CD4-positive, alpha-beta memory T cell (primary cell): ENCODE measurements at regions not wholly inside any gene's neighbourhood (a gene's known extent, or its start where the extent isn't known, plus 50 kb on each side); places are given as distances from the start of the nearest gene placed in this dataset.
"Not testable (repeated sequence)": the region's sequence is repeated elsewhere in the genome, so short reads cannot be mapped to it uniquely, and the experiment has no call there.

Experiments used
- CTCF ChIA-PET: fragments of 350-600 bp; sonication (Branson Sonifier 250); formaldehyde crosslinking; loops from one replicate; lab custom pipeline; 2021; ENCODE audit warnings: inconsistent platforms; ENCODE audit not compliant: partially characterized antibody; lab: Charles Lee
- POLR2A ChIA-PET: fragments of 350-600 bp; sonication (Branson Sonifier 250); formaldehyde crosslinking; loops from one replicate; lab custom pipeline; 2021; ENCODE audit not compliant: partially characterized antibody; lab: Charles Lee
- DNase-seq, 5 donors: peaks; one replicate each; pipeline versions ENCODE4 v3.0.0 to v3.0.0-alpha.2; 2020 to 2022; ENCODE audit warnings: mixed read lengths in 1 of 5
- H3K27ac ChIP-seq: one replicate; pipeline ENCODE4 v1.7.0; 2013; ENCODE audit warnings: low read depth, low read length
- H3K27me3 ChIP-seq: 2 replicates; pipeline ENCODE4 v1.7.0; 2013; ENCODE audit warnings: mild to moderate bottlenecking, low read length, moderate library complexity; ENCODE audit not compliant: insufficient read depth
- H3K36me3 ChIP-seq: 2 replicates; pipeline ENCODE4 v1.7.0; 2013; ENCODE audit warnings: mild to moderate bottlenecking, low read length, moderate library complexity; ENCODE audit not compliant: insufficient read depth
- H3K4me1 ChIP-seq: 2 replicates; pipeline ENCODE4 v1.7.0; 2013; ENCODE audit warnings: mild to moderate bottlenecking, low read length, moderate library complexity; ENCODE audit not compliant: insufficient read depth
- H3K4me3 ChIP-seq, 2 donors: one replicate each; pipeline ENCODE4 v1.7.0; 2013; ENCODE audit warnings: low read length in 2 of 2, mild to moderate bottlenecking in 1 of 2
- H3K9me3 ChIP-seq, 2 donors: one replicate each; pipeline ENCODE4 v1.7.0; 2013; ENCODE audit warnings: low read length in 2 of 2, control low read depth in 1 of 2; ENCODE audit not compliant: control insufficient read depth in 1 of 2
- H3K27ac Mint-ChIP-seq, 7 donors: one replicate each; pipeline ENCODE4 v1.8.0; 2020 to 2021; ENCODE audit warnings: mixed read lengths in 7 of 7, mild to moderate bottlenecking in 6 of 7, inconsistent platforms in 3 of 7, moderate library complexity in 3 of 7
- H3K27me3 Mint-ChIP-seq, 2 donors: one replicate each; pipeline ENCODE4 v1.8.0; 2020 to 2021; ENCODE audit warnings: mixed read lengths in 2 of 2
- H3K36me3 Mint-ChIP-seq, 2 donors: one replicate each; pipeline ENCODE4 v1.8.0; 2020 to 2021; ENCODE audit warnings: mixed read lengths in 2 of 2, inconsistent platforms in 1 of 2, mild to moderate bottlenecking in 1 of 2
- H3K4me1 Mint-ChIP-seq, 4 donors: one replicate each; pipeline ENCODE4 v1.8.0; 2020 to 2021; ENCODE audit warnings: mixed read lengths in 4 of 4, mild to moderate bottlenecking in 1 of 4
- H3K4me3 Mint-ChIP-seq, 8 donors: one replicate each; pipeline ENCODE4 v1.8.0; 2020 to 2021; ENCODE audit warnings: mixed read lengths in 8 of 8, mild to moderate bottlenecking in 7 of 8, moderate library complexity in 6 of 8, inconsistent platforms in 3 of 8
- H3K9me3 Mint-ChIP-seq, 8 donors: one replicate each; pipeline ENCODE4 v1.8.0; 2020 to 2021; ENCODE audit warnings: mixed read lengths in 8 of 8, mild to moderate bottlenecking in 5 of 8, inconsistent platforms in 3 of 8, moderate library complexity in 1 of 8
- intact Hi-C: fragments of 100-400 bp; cut with micrococcal nuclease; formaldehyde crosslinking; loops from one replicate; pipeline ENCODE4 v1.15.1; 2023

GRCh38 chr21:15309721-15310120, 244.9 kb upstream of the NRIP1 start:
- Histone ChIP-seq H3K9me3 (no peaks in the 10 kb centered on the region), H3K4me1 (no peaks in the 10 kb centered on the region), H3K27me3 (no peaks in the 10 kb centered on the region), H3K36me3 (no peaks in the 10 kb centered on the region), H3K27ac (no peak overlapping the region), H3K4me3 (no peak overlapping the region)
- POLR2A ChIA-PET: no interaction called here
- DNase-seq: no peak
- Mint-ChIP-seq H3K36me3 (no peaks in the 10 kb centered on the region), H3K9me3 (no peaks in the 10 kb centered on the region), H3K4me1 (no peaks in the 10 kb centered on the region), H3K4me3 (no peak overlapping the region), H3K27ac (no peak overlapping the region), H3K27me3 (no peaks in the 10 kb centered on the region)
- CTCF ChIA-PET: no interaction called here
- intact Hi-C loops: no loop called here

DNA sequence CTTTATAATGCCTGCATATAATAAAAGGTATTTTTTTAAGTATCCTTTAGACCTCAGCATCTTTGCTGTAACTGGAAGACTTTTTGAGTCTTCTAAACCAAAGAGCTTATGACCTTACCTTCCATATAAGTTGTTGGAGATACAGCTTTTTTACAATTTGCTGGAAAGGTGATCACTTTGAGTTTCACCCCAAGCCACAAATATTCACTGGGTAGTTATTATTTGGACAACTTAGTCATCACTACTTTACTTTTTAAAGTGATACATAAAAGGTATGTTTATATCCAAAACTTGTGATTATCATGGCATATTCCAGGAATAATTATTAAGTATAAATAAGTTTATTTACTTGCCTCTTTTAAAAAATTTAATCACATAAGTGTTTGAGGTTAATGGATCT, 246.7 kb upstream of the NRIP1 start:
- intact Hi-C loops: no loop called here
- Histone ChIP-seq H3K4me3 (no peak overlapping the region), H3K27me3 (no peaks in the 10 kb centered on the region), H3K36me3 (no peaks in the 10 kb centered on the region), H3K9me3 (no peaks in the 10 kb centered on the region), H3K4me1 (no peaks in the 10 kb centered on the region), H3K27ac (no peak overlapping the region)
- Mint-ChIP-seq H3K9me3 (peaks cover 0 to 2% (median 0%) of the 10 kb centered on the region in 8 donors), H3K27ac (no peak overlapping the region), H3K36me3 (no peaks in the 10 kb centered on the region), H3K4me3 (no peak overlapping the region), H3K27me3 (no peaks in the 10 kb centered on the region), H3K4me1 (no peaks in the 10 kb centered on the region)
- ChIA-PET CTCF (no interaction called here), POLR2A (no interaction called here)
- no peak for DNase-seq

DNA sequence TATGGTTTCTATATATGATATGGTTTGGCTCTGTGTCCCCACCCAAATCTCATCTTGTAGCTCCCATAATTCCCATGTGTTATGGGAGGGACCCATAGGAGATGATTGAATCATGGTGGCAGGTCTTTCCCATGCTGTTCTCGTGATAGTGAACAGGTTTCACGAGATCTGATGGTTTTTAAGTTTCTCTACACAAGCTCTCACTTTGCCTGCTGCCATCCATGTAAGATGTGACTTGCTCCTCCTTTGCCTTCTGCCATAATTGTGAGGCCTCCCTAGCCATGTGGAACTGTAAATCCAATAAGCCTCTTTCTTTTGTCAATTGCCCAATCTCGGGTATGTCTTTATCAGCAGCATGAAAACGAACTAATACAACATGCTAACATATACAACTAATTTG, 252.2 kb upstream of the NRIP1 start:
- H3K9me3 ChIP-seq, H3K36me3 Mint-ChIP-seq, H3K27me3 ChIP-seq, H3K36me3 ChIP-seq, H3K4me1 ChIP-seq, intact Hi-C loops, H3K9me3 Mint-ChIP-seq, H3K27ac ChIP-seq, H3K27me3 Mint-ChIP-seq, DNase-seq, POLR2A ChIA-PET, CTCF ChIA-PET, H3K4me1 Mint-ChIP-seq, H3K27ac Mint-ChIP-seq, H3K4me3 ChIP-seq: not testable (repeated sequence)
- H3K4me3 Mint-ChIP-seq: peak overlapping the region in 1 of 8 donors; percentile 37

DNA sequence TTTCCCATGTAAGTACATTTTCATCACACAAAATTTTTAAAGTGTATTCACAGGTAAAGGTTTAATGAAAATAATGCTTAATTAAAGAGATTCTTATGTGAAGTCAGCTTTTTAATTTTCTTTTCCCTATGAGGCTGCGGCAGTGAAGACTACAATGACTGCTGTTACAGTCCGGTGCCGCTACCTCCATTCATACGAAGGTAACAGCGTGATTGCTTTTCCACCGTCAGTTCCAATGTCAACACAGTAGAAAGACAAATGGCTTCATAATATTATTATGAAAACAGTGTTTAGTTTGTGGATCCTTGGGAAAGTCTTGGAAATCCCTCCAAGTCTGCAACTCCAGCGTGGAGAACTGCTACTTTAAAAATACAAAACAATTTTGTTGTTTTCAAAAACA, 254.9 kb upstream of the NRIP1 start:
- ChIA-PET CTCF (no interaction called here), POLR2A (no interaction called here)
- peaks cover 0 to 3% of the 10 kb centered on the region in 2 donors for H3K27me3 Mint-ChIP-seq

GRCh38 chr21:15324542-15324941, 259.7 kb upstream of the NRIP1 start:
- Histone ChIP-seq H3K36me3 (no peaks in the 10 kb centered on the region), H3K4me3 (no peak overlapping the region), H3K4me1 (no peaks in the 10 kb centered on the region), H3K27me3 (no peaks in the 10 kb centered on the region), H3K9me3 (no peaks in the 10 kb centered on the region), H3K27ac (no peak overlapping the region)
- Mint-ChIP-seq H3K36me3 (no peaks in the 10 kb centered on the region), H3K4me3 (no peak overlapping the region), H3K27ac (no peak overlapping the region), H3K27me3 (peaks cover 0 to 3% of the 10 kb centered on the region in 2 donors), H3K4me1 (no peaks in the 10 kb centered on the region), H3K9me3 (no peaks in the 10 kb centered on the region)
- intact Hi-C loops: no loop called here
- no peak for DNase-seq
- CTCF ChIA-PET: no interaction called here
- POLR2A ChIA-PET: no interaction called here

More for the DNA sequence above, 254.9 kb upstream of the NRIP1 start:
- no peak overlapping the region for H3K27ac Mint-ChIP-seq
- Histone ChIP-seq H3K27me3 (no peaks in the 10 kb centered on the region), H3K36me3 (no peaks in the 10 kb centered on the region), H3K9me3 (no peaks in the 10 kb centered on the region), H3K4me1 (no peaks in the 10 kb centered on the region), H3K4me3 (no peak overlapping the region), H3K27ac (no peak overlapping the region)
- H3K4me1 Mint-ChIP-seq: no peaks in the 10 kb centered on the region
- no peak for DNase-seq
- no peak overlapping the region for H3K4me3 Mint-ChIP-seq
- peaks cover 0 to 4% of the 10 kb centered on the region in 2 donors for H3K36me3 Mint-ChIP-seq
- H3K9me3 Mint-ChIP-seq: peaks cover 0 to 4% (median 2%) of the 10 kb centered on the region in 8 donors
- intact Hi-C loops: no loop called here

GRCh38 chr21:15326032-15326867, 261.4 kb upstream of the NRIP1 start:
- ChIA-PET CTCF (no interaction called here), POLR2A (no interaction called here)
- Mint-ChIP-seq H3K36me3 (no peaks in the 10 kb centered on the region), H3K9me3 (no peaks in the 10 kb centered on the region), H3K4me1 (no peaks in the 10 kb centered on the region), H3K27ac (no peak overlapping the region), H3K27me3 (peaks cover 0 to 3% of the 10 kb centered on the region in 2 donors), H3K4me3 (no peak overlapping the region)
- no peaks in the 10 kb centered on the region for H3K36me3 ChIP-seq
- H3K4me3 ChIP-seq: no peak overlapping the region
- no peaks in the 10 kb centered on the region for H3K27me3 ChIP-seq
- H3K4me1 ChIP-seq: no peaks in the 10 kb centered on the region
- no peaks in the 10 kb centered on the region for H3K9me3 ChIP-seq
- intact Hi-C loops: no loop called here
- no peak for DNase-seq
- no peak overlapping the region for H3K27ac ChIP-seq

- no peaks in the 10 kb centered on the region for H3K4me1 Mint-ChIP-seq
- H3K4me1 ChIP-seq: no peaks in the 10 kb centered on the region
- no peaks in the 10 kb centered on the region for H3K36me3 ChIP-seq
- H3K27me3 Mint-ChIP-seq: peaks cover 0 to 3% of the 10 kb centered on the region in 2 donors
- intact Hi-C loops: no loop called here
- no peak for DNase-seq
- ChIA-PET CTCF (no interaction called here), POLR2A (no interaction called here)
- no peaks in the 10 kb centered on the region for H3K36me3 Mint-ChIP-seq
- no peaks in the 10 kb centered on the region for H3K27me3 ChIP-seq
- H3K4me3 ChIP-seq: no peak overlapping the region
- H3K4me3 Mint-ChIP-seq: no peak overlapping the region
- no peak overlapping the region for H3K27ac Mint-ChIP-seq
- H3K9me3 ChIP-seq: no peaks in the 10 kb centered on the region
- no peak overlapping the region for H3K27ac ChIP-seq
- H3K9me3 Mint-ChIP-seq: no peaks in the 10 kb centered on the region
Measured at GRCh38 chr21:15327637-15328265, 263.0 kb upstream of the NRIP1 start.
